ENCODE measurements at regions not wholly inside any gene's neighbourhood (a gene's known extent, or its start where the extent isn't known, plus 50 kb on each side); places are given as distances from the start of the nearest gene placed in this dataset.
"Not testable (repeated sequence)": the region's sequence is repeated elsewhere in the genome, so short reads cannot be mapped to it uniquely, and the experiment has no call there.

DNA sequence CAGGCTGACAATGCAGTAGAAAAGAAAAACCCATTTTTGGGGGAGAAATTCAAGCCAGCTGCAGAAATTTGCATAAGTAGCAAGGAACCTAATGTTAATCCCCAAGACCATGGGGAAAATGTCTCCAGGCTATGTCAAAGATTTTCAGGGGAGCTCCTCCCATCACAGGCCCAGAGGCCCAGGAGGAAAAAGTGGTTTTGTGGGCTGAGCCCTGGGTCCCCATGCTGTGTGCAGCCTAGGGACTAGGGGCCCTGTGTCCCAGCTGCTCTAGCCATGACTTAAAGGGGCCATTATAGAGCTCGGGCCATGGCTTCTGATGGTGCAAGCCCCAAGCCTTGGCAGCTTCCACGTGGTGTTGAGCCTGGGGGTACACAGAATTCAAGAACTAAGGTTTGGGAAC lies 719.0 kb downstream of the TLE1 start:
- H3K9me3 ChIP-seq (ENCODE audit: control insufficient read depth in 2 of 2, insufficient read depth in 1 of 2, low read length in 1 of 2); H3K4me3 ChIP-seq (ENCODE audit: low read length in 2 of 2); H3K4me1 ChIP-seq (ENCODE audit: control insufficient read depth in 2 of 2, insufficient read depth in 2 of 2, low read length in 2 of 2); H3K27ac ChIP-seq (ENCODE audit: low read depth in 1 of 2, low read length in 1 of 2); DNase-seq (ENCODE audit: low read depth in 6 of 9, low spot score in 9 of 9); H3K36me3 ChIP-seq (ENCODE audit: control insufficient read depth in 2 of 2, insufficient read depth in 2 of 2, low read length in 1 of 2); H3K27me3 ChIP-seq (ENCODE audit: control insufficient read depth in 2 of 2, insufficient read depth in 1 of 2, low read length in 1 of 2): not testable (repeated sequence)
- 87% methylated on average over 2 of the region's 2 CpGs for WGBS

GRCh38 chr9:80968611-80969010 lies 720.7 kb downstream of the TLE1 start:
- no peaks in the 10 kb centered on the region for H3K4me1 ChIP-seq (ENCODE audit: control insufficient read depth in 2 of 2, insufficient read depth in 2 of 2, low read length in 2 of 2)
- H3K4me3 ChIP-seq (ENCODE audit: low read length in 2 of 2) = no peak overlapping the region
- no peak for DNase-seq (ENCODE audit: low read depth in 6 of 9, low spot score in 9 of 9)
- WGBS = 97% methylated on average over 1 of the region's 1 CpG
- no peaks in the 10 kb centered on the region for H3K27me3 ChIP-seq (ENCODE audit: control insufficient read depth in 2 of 2, insufficient read depth in 1 of 2, low read length in 1 of 2)
- H3K27ac ChIP-seq (ENCODE audit: low read depth in 1 of 2, low read length in 1 of 2) = no peak overlapping the region
- peaks cover 0 to 6% of the 10 kb centered on the region in 2 donors for H3K9me3 ChIP-seq (ENCODE audit: control insufficient read depth in 2 of 2, insufficient read depth in 1 of 2, low read length in 1 of 2)
- no peaks in the 10 kb centered on the region for H3K36me3 ChIP-seq (ENCODE audit: control insufficient read depth in 2 of 2, insufficient read depth in 2 of 2, low read length in 1 of 2)

- H3K27ac ChIP-seq (ENCODE audit: low read depth in 1 of 2, low read length in 1 of 2) = no peak overlapping the region
- H3K4me3 ChIP-seq (ENCODE audit: low read length in 2 of 2) = no peak overlapping the region
- H3K4me1 ChIP-seq (ENCODE audit: control insufficient read depth in 2 of 2, insufficient read depth in 2 of 2, low read length in 2 of 2) = no peaks in the 10 kb centered on the region
- 79% methylated on average over 2 of the region's 2 CpGs for WGBS
- no peak for DNase-seq (ENCODE audit: low read depth in 6 of 9, low spot score in 9 of 9)
- no peaks in the 10 kb centered on the region for H3K36me3 ChIP-seq (ENCODE audit: control insufficient read depth in 2 of 2, insufficient read depth in 2 of 2, low read length in 1 of 2)
- no peaks in the 10 kb centered on the region for H3K9me3 ChIP-seq (ENCODE audit: control insufficient read depth in 2 of 2, insufficient read depth in 1 of 2, low read length in 1 of 2)
- no peaks in the 10 kb centered on the region for H3K27me3 ChIP-seq (ENCODE audit: control insufficient read depth in 2 of 2, insufficient read depth in 1 of 2, low read length in 1 of 2)
These were observed 724.4 kb downstream of the TLE1 start for GRCh38 chr9:80964914-80965313.

DNA sequence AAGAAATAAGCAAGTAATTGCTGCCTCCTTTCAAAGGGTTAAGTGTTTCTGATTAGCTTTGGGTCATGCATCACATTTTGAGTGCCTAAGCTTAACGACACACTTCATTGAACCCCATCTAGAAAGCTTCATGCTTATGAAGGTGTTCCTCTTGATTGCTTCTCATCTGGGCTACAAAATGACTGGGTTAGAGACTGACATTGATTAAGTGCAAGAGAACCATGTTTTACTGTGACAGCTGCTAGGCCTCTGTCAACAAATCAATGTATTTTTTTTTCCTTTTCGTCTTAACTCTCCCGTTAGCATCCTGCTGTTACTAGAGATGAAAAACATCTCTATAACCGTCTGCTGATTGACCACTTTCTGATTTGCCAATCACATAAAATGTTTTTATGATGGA lies 725.0 kb downstream of the TLE1 start:
- Histone ChIP-seq H3K36me3 (ENCODE audit: control insufficient read depth in 2 of 2, insufficient read depth in 2 of 2, low read length in 1 of 2) (no peaks in the 10 kb centered on the region), H3K4me3 (ENCODE audit: low read length in 2 of 2) (no peak overlapping the region), H3K4me1 (ENCODE audit: control insufficient read depth in 2 of 2, insufficient read depth in 2 of 2, low read length in 2 of 2) (no peaks in the 10 kb centered on the region), H3K27me3 (ENCODE audit: control insufficient read depth in 2 of 2, insufficient read depth in 1 of 2, low read length in 1 of 2) (no peaks in the 10 kb centered on the region), H3K27ac (ENCODE audit: low read depth in 1 of 2, low read length in 1 of 2) (no peak overlapping the region), H3K9me3 (ENCODE audit: control insufficient read depth in 2 of 2, insufficient read depth in 1 of 2, low read length in 1 of 2) (no peaks in the 10 kb centered on the region)
- DNase-seq (ENCODE audit: low read depth in 6 of 9, low spot score in 9 of 9) = no peak
- 85% methylated on average over 4 of the region's 4 CpGs for WGBS

GRCh38 chr9:80957801-80958200 lies 731.5 kb downstream of the TLE1 start:
- Histone ChIP-seq H3K27ac (ENCODE audit: low read depth in 1 of 2, low read length in 1 of 2) (no peak overlapping the region), H3K27me3 (ENCODE audit: control insufficient read depth in 2 of 2, insufficient read depth in 1 of 2, low read length in 1 of 2) (no peaks in the 10 kb centered on the region), H3K9me3 (ENCODE audit: control insufficient read depth in 2 of 2, insufficient read depth in 1 of 2, low read length in 1 of 2) (no peaks in the 10 kb centered on the region), H3K36me3 (ENCODE audit: control insufficient read depth in 2 of 2, insufficient read depth in 2 of 2, low read length in 1 of 2) (no peaks in the 10 kb centered on the region), H3K4me1 (ENCODE audit: control insufficient read depth in 2 of 2, insufficient read depth in 2 of 2, low read length in 2 of 2) (no peaks in the 10 kb centered on the region), H3K4me3 (ENCODE audit: low read length in 2 of 2) (no peak overlapping the region)
- WGBS = 94% methylated on average over 3 of the region's 3 CpGs
- DNase-seq (ENCODE audit: low read depth in 6 of 9, low spot score in 9 of 9) = no peak

DNA sequence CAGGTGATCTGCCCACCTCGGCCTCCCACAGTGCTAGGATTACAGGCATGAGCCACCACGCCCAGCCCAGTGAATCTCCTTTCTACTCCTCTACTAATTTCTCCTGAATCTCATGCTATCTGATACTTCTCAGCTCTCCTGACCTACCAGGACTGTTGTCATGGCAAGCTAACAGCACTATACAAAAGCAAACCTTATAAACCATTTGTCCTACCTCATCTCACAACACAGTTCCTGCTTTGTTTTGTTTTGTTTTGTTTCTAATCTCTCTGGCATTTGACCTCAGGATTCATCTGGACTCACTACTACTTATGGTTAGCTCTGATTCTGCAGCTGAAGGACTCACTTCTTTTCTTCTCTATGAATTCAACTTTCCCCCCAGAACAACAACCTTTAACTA lies 734.8 kb downstream of the TLE1 start:
- 86% methylated on average over 2 of the region's 2 CpGs for WGBS
- H3K27ac ChIP-seq (ENCODE audit: low read depth in 1 of 2, low read length in 1 of 2) = no peak overlapping the region
- H3K9me3 ChIP-seq (ENCODE audit: control insufficient read depth in 2 of 2, insufficient read depth in 1 of 2, low read length in 1 of 2) = no peaks in the 10 kb centered on the region
- no peak for DNase-seq (ENCODE audit: low read depth in 6 of 9, low spot score in 9 of 9)
- no peaks in the 10 kb centered on the region for H3K36me3 ChIP-seq (ENCODE audit: control insufficient read depth in 2 of 2, insufficient read depth in 2 of 2, low read length in 1 of 2)
- no peaks in the 10 kb centered on the region for H3K27me3 ChIP-seq (ENCODE audit: control insufficient read depth in 2 of 2, insufficient read depth in 1 of 2, low read length in 1 of 2)
- no peak overlapping the region for H3K4me3 ChIP-seq (ENCODE audit: low read length in 2 of 2)
- no peaks in the 10 kb centered on the region for H3K4me1 ChIP-seq (ENCODE audit: control insufficient read depth in 2 of 2, insufficient read depth in 2 of 2, low read length in 2 of 2)

GRCh38 chr9:80952363-80952922 lies 736.9 kb downstream of the TLE1 start:
- Histone ChIP-seq H3K36me3 (ENCODE audit: control insufficient read depth in 2 of 2, insufficient read depth in 2 of 2, low read length in 1 of 2) (no peaks in the 10 kb centered on the region), H3K4me3 (ENCODE audit: low read length in 2 of 2) (no peak overlapping the region), H3K27ac (ENCODE audit: low read depth in 1 of 2, low read length in 1 of 2) (no peak overlapping the region), H3K9me3 (ENCODE audit: control insufficient read depth in 2 of 2, insufficient read depth in 1 of 2, low read length in 1 of 2) (no peaks in the 10 kb centered on the region), H3K4me1 (ENCODE audit: control insufficient read depth in 2 of 2, insufficient read depth in 2 of 2, low read length in 2 of 2) (no peaks in the 10 kb centered on the region), H3K27me3 (ENCODE audit: control insufficient read depth in 2 of 2, insufficient read depth in 1 of 2, low read length in 1 of 2) (no peaks in the 10 kb centered on the region)
- DNase-seq (ENCODE audit: low read depth in 6 of 9, low spot score in 9 of 9) = no peak
- WGBS = 96% methylated on average over 5 of the region's 5 CpGs

GRCh38 chr9:80951675-80952074 lies 737.7 kb downstream of the TLE1 start:
- H3K36me3 ChIP-seq (ENCODE audit: control insufficient read depth in 2 of 2, insufficient read depth in 2 of 2, low read length in 1 of 2) = no peaks in the 10 kb centered on the region
- no peak overlapping the region for H3K4me3 ChIP-seq (ENCODE audit: low read length in 2 of 2)
- H3K27ac ChIP-seq (ENCODE audit: low read depth in 1 of 2, low read length in 1 of 2) = no peak overlapping the region
- no peak for DNase-seq (ENCODE audit: low read depth in 6 of 9, low spot score in 9 of 9)
- H3K9me3 ChIP-seq (ENCODE audit: control insufficient read depth in 2 of 2, insufficient read depth in 1 of 2, low read length in 1 of 2) = no peaks in the 10 kb centered on the region
- no peaks in the 10 kb centered on the region for H3K27me3 ChIP-seq (ENCODE audit: control insufficient read depth in 2 of 2, insufficient read depth in 1 of 2, low read length in 1 of 2)
- WGBS = 96% methylated on average over 7 of the region's 7 CpGs
- H3K4me1 ChIP-seq (ENCODE audit: control insufficient read depth in 2 of 2, insufficient read depth in 2 of 2, low read length in 2 of 2) = no peaks in the 10 kb centered on the region

DNA sequence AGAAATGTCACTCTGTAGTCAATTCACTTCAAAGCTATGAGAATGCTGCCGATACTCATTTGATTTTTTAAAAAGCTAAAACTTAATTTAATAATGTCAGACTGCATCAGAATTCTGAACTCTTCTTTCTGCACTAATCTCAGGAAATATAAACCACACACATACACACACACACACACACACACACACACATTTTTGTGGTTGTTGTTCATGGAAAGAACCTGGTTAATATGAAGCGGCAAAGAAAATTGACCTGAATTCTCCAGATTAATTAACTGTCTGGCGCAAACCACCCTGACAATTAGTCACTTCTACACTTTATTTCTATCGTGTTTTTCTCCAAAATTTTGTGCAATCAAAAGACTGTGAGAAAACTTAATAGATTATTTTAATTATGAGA lies 740.5 kb downstream of the TLE1 start:
- H3K9me3 ChIP-seq (ENCODE audit: control insufficient read depth in 2 of 2, insufficient read depth in 1 of 2, low read length in 1 of 2) = no peaks in the 10 kb centered on the region
- 95% methylated on average over 4 of the region's 4 CpGs for WGBS
- DNase-seq (ENCODE audit: low read depth in 6 of 9, low spot score in 9 of 9) = no peak
- H3K4me1 ChIP-seq (ENCODE audit: control insufficient read depth in 2 of 2, insufficient read depth in 2 of 2, low read length in 2 of 2) = no peaks in the 10 kb centered on the region
- no peaks in the 10 kb centered on the region for H3K27me3 ChIP-seq (ENCODE audit: control insufficient read depth in 2 of 2, insufficient read depth in 1 of 2, low read length in 1 of 2)
- H3K27ac ChIP-seq (ENCODE audit: low read depth in 1 of 2, low read length in 1 of 2) = no peak overlapping the region
- H3K36me3 ChIP-seq (ENCODE audit: control insufficient read depth in 2 of 2, insufficient read depth in 2 of 2, low read length in 1 of 2) = no peaks in the 10 kb centered on the region
- no peak overlapping the region for H3K4me3 ChIP-seq (ENCODE audit: low read length in 2 of 2)

DNA sequence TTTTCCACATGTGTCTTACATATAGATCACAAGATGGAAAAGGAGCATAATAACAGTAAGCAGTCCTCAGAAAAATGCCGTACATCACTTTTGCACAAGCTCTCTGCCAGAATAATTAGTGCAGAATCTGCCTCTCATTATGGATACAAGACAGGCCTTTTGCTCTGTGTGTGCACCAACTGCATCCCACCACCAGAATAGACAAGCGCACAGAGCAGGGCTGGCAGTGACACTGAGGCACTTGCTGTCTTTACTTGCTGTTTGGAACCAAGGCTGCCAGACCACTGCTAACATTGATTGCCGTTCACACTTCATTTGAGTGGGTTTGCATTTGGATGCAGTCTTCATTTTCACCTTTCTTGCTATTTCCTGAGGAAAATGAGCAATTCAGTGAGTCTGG lies 741.3 kb downstream of the TLE1 start:
- WGBS = 96% methylated on average over 3 of the region's 3 CpGs
- Histone ChIP-seq H3K27ac (ENCODE audit: low read depth in 1 of 2, low read length in 1 of 2) (no peak overlapping the region), H3K36me3 (ENCODE audit: control insufficient read depth in 2 of 2, insufficient read depth in 2 of 2, low read length in 1 of 2) (no peaks in the 10 kb centered on the region), H3K4me1 (ENCODE audit: control insufficient read depth in 2 of 2, insufficient read depth in 2 of 2, low read length in 2 of 2) (no peaks in the 10 kb centered on the region), H3K4me3 (ENCODE audit: low read length in 2 of 2) (no peak overlapping the region), H3K27me3 (ENCODE audit: control insufficient read depth in 2 of 2, insufficient read depth in 1 of 2, low read length in 1 of 2) (no peaks in the 10 kb centered on the region), H3K9me3 (ENCODE audit: control insufficient read depth in 2 of 2, insufficient read depth in 1 of 2, low read length in 1 of 2) (no peaks in the 10 kb centered on the region)
- DNase-seq (ENCODE audit: low read depth in 6 of 9, low spot score in 9 of 9) = no peak
